Mesodermal cell (in vitro differentiated cells): ENCODE measurements at regions not wholly inside any gene's neighbourhood (a gene's known extent, or its start where the extent isn't known, plus 50 kb on each side); places are given as distances from the start of the nearest gene placed in this dataset.
"Not testable (repeated sequence)": the region's sequence is repeated elsewhere in the genome, so short reads cannot be mapped to it uniquely, and the experiment has no call there.

Experiments used
- H3K27ac ChIP-seq: 2 replicates; pipeline ENCODE4 v1.7.0; 2013; ENCODE audit warnings: mild to moderate bottlenecking, low read depth, low read length, moderate library complexity; ENCODE audit not compliant: severe bottlenecking
- H3K36me3 ChIP-seq: 2 replicates; pipeline ENCODE4 v1.7.1; 2013; ENCODE audit warnings: mild to moderate bottlenecking, low read length, moderate library complexity; ENCODE audit not compliant: control insufficient read depth, insufficient read depth
- H3K4me1 ChIP-seq: one replicate; pipeline ENCODE4 v1.7.1; 2013; ENCODE audit warnings: mild to moderate bottlenecking, low read length; ENCODE audit not compliant: insufficient read depth, control insufficient read depth, poor library complexity, severe bottlenecking
- H3K4me3 ChIP-seq: 2 replicates; pipeline ENCODE4 v1.7.0; 2013; ENCODE audit warnings: low read length, control low read depth, mild to moderate bottlenecking; ENCODE audit not compliant: insufficient read depth, poor library complexity, severe bottlenecking; ENCODE audit errors: extremely low read depth
- H3K9me3 ChIP-seq: 2 replicates; pipeline ENCODE4 v1.7.1; 2013; ENCODE audit warnings: mild to moderate bottlenecking, low read length, moderate library complexity; ENCODE audit not compliant: control insufficient read depth
- WGBS, 2 experiments: methylation state at CpG; one replicate each; pipeline ENCODE4 v1.1.5; 2013; ENCODE audit warnings: missing lambda C conversion rate in 2 of 2; ENCODE audit not compliant: insufficient coverage in 2 of 2; 5-methylcytosine and 5-hydroxymethylcytosine counted together

DNA sequence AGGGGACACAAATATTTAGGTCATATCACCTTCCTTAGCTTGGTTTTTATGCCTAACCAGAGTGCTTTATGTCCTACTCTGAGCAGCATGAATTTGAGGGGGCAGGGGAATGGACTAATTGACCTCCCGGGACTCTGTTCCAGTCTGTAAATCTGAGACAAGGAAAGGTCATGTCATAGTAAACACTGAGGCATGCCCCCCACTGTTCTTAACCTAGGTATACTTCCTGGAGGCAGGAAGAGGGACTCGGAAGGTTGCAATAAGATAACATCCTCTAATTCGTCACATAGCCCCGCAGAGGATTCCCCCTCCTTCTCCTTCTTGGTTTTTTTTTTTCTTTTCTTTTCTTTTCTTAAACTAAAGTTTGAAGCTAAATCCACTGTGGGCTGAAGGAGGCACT lies 540.3 kb upstream of the CADM1 start:
- Histone ChIP-seq H3K4me3 (no peak overlapping the region), H3K36me3 (no peaks in the 10 kb centered on the region), H3K4me1 (no peaks in the 10 kb centered on the region), H3K9me3 (no peaks in the 10 kb centered on the region), H3K27ac (no peak overlapping the region)
- WGBS, 2 experiments: 38 to 40% methylated on average over 1 of the region's 4 CpGs

- WGBS, 2 experiments: 91 to 100% methylated on average over 2 of the region's 2 CpGs
- Histone ChIP-seq H3K4me3 (no peak overlapping the region), H3K4me1 (no peaks in the 10 kb centered on the region), H3K36me3 (no peaks in the 10 kb centered on the region), H3K27ac (no peak overlapping the region), H3K9me3 (no peaks in the 10 kb centered on the region)
Measured at GRCh38 chr11:116043857-116044256, 539.6 kb upstream of the CADM1 start.

- WGBS, 2 experiments: 88% methylated on average over 1 of the region's 6 CpGs; no CpG with 5 or more reads in 1 of the 2 experiments
- H3K9me3 ChIP-seq, H3K4me3 ChIP-seq, H3K27ac ChIP-seq, H3K36me3 ChIP-seq, H3K4me1 ChIP-seq: not testable (repeated sequence)
Measured at GRCh38 chr11:116043059-116043458, 538.8 kb upstream of the CADM1 start.

- Histone ChIP-seq H3K27ac (no peak overlapping the region), H3K4me3 (no peak overlapping the region), H3K36me3 (no peaks in the 10 kb centered on the region), H3K9me3 (no peaks in the 10 kb centered on the region), H3K4me1 (no peaks in the 10 kb centered on the region)
- WGBS, 2 experiments: 80 to 94% methylated on average over 1 to 2 of the region's 4 CpGs
Measured at GRCh38 chr11:116042146-116042545, 537.9 kb upstream of the CADM1 start.

GRCh38 chr11:116037861-116038260 lies 533.6 kb upstream of the CADM1 start:
- Histone ChIP-seq H3K4me1 (no peaks in the 10 kb centered on the region), H3K27ac (no peak overlapping the region), H3K9me3 (no peaks in the 10 kb centered on the region), H3K4me3 (no peak overlapping the region), H3K36me3 (no peaks in the 10 kb centered on the region)
- WGBS, 2 experiments: 100% methylated on average over 1 of the region's 2 CpGs; no CpG with 5 or more reads in 1 of the 2 experiments

DNA sequence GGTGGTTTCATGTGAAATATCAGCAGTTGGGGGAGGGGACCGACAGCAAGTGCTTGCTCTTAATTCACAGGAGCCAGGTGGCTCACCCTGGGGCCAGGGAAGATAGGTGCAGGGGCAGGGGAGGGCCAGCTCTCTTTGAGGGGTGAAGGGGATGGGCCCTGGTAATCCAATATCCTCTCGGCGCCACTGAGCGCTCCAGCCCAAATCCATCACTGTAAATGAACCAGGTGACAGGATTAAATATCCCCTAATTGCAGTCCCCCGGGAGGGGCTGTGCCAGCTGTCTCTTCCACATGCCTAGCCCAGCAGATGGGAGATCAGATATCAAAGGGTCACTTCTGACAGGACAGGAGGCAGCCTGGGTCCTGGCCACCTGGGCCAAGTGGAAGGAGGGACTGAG lies 531.8 kb upstream of the CADM1 start:
- Histone ChIP-seq H3K4me1 (no peaks in the 10 kb centered on the region), H3K4me3 (no peak overlapping the region), H3K27ac (no peak overlapping the region), H3K9me3 (no peaks in the 10 kb centered on the region), H3K36me3 (no peaks in the 10 kb centered on the region)
- 73 to 78% methylated on average over 3 to 5 of the region's 5 CpGs for WGBS, 2 experiments

- no peak overlapping the region for H3K4me3 ChIP-seq
- H3K36me3 ChIP-seq: no peaks in the 10 kb centered on the region
- H3K27ac ChIP-seq: no peak overlapping the region
- no peaks in the 10 kb centered on the region for H3K9me3 ChIP-seq
- no peaks in the 10 kb centered on the region for H3K4me1 ChIP-seq
- 49 to 59% methylated on average over 5 to 7 of the region's 8 CpGs for WGBS, 2 experiments
Measured at GRCh38 chr11:116033931-116034553, 529.8 kb upstream of the CADM1 start.

- no peaks in the 10 kb centered on the region for H3K36me3 ChIP-seq
- H3K4me1 ChIP-seq: no peaks in the 10 kb centered on the region
- 83 to 100% methylated on average over 1 to 2 of the region's 4 CpGs for WGBS, 2 experiments
Measured at GRCh38 chr11:116030697-116031331, 526.6 kb upstream of the CADM1 start.

GRCh38 chr11:116028506-116028905 lies 524.3 kb upstream of the CADM1 start:
- not testable (repeated sequence) for H3K4me3 ChIP-seq, H3K4me1 ChIP-seq, H3K36me3 ChIP-seq, H3K9me3 ChIP-seq, H3K27ac ChIP-seq
- WGBS, 2 experiments: 100% methylated on average over 1 of the region's 1 CpG; no CpG with 5 or more reads in 1 of the 2 experiments

More at GRCh38 chr11:116030697-116031331, 526.6 kb upstream of the CADM1 start:
- no peak overlapping the region for H3K4me3 ChIP-seq
- H3K27ac ChIP-seq: no peak overlapping the region
- H3K9me3 ChIP-seq: no peaks in the 10 kb centered on the region

DNA sequence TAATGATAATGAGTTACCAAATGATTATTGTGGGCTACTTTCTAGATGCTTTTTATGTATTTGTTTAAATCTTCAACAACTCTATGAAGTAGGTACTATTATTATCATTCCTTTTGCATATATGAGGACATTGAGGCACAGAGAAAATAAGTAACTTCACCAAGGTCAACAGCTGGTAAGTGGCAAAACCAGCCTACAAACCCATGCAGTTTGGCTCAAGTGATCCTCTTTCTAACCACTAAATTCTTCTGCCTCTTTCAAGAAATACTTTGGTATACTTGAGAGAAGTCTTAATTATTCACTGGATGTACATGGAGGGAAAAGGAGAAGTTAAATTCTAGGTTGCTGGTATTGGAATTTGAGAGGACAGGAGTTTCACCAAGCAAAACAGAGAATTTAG lies 495.2 kb upstream of the CADM1 start:
- Histone ChIP-seq H3K9me3 (no peaks in the 10 kb centered on the region), H3K27ac (no peak overlapping the region), H3K36me3 (no peaks in the 10 kb centered on the region), H3K4me3 (no peak overlapping the region), H3K4me1 (peaks cover 6% of the 10 kb centered on the region)

GRCh38 chr11:115996808-115997188 lies 492.6 kb upstream of the CADM1 start:
- H3K36me3 ChIP-seq: no peaks in the 10 kb centered on the region
- peaks cover 6% of the 10 kb centered on the region for H3K4me1 ChIP-seq
- H3K9me3 ChIP-seq: no peaks in the 10 kb centered on the region
- 76 to 89% methylated on average over 2 to 3 of the region's 3 CpGs for WGBS, 2 experiments
- no peak overlapping the region for H3K27ac ChIP-seq
- H3K4me3 ChIP-seq: no peak overlapping the region
